RPMI8226 (cell line): ENCODE measurements at regions not wholly inside any gene's neighbourhood (a gene's known extent, or its start where the extent isn't known, plus 50 kb on each side); places are given as distances from the start of the nearest gene placed in this dataset.
A peak's percentile ranks its signal among the peaks of the same experiment; 100 is the strongest.
"Not testable (repeated sequence)": the region's sequence is repeated elsewhere in the genome, so short reads cannot be mapped to it uniquely, and the experiment has no call there.

Experiments used
- DNase-seq: peaks from one replicate; pipeline ENCODE4 v3.0.0-alpha.2; 2015

DNA sequence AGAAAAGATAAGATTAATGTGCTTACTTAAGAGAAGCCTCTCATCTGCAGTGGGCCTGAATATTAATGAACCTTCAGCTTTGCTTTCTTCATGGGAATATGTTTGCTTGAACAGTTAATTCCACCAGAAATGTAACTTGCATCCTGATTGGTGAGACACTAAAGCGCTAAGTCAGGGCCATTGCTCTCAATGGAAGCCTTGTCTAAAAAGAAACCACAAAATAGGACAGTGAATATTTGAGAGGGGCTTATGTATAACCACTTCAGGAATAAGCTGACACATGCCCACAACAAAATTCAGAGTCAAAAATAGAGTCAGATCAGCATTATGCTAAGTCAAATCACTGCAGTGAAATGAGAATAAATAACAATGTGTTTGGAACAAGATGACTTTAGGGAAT, 1125.8 kb downstream of the STIM2 start:
- no peak for DNase-seq

- no peak for DNase-seq
Observed at GRCh38 chr4:28001698-28002097, 1141.1 kb downstream of the STIM2 start.

GRCh38 chr4:28004520-28004919, 1143.9 kb downstream of the STIM2 start:
- DNase-seq, result no peak

DNA sequence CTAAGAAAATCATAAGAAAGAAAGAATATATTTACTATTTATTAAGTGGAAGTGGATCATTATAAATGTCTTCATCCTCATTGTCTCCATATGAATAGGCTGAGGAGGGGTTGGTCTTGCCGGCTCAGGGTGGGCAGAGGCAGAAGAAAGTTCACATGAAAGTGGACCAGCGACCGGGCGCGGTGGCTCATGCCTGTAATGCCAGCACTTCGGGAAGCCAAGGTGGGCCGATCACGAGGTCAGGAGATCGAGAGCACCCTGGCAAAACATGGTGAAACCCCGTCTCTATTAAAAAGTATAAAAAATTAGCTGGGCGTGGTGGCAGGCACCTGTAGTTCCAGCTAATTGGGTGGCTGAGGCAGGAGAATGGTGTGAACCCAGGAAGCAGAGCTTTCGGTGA, 1145.4 kb downstream of the STIM2 start:
- DNase-seq, result no peak

GRCh38 chr4:28007693-28008092, 1147.1 kb downstream of the STIM2 start:
- DNase-seq, result no peak

DNA sequence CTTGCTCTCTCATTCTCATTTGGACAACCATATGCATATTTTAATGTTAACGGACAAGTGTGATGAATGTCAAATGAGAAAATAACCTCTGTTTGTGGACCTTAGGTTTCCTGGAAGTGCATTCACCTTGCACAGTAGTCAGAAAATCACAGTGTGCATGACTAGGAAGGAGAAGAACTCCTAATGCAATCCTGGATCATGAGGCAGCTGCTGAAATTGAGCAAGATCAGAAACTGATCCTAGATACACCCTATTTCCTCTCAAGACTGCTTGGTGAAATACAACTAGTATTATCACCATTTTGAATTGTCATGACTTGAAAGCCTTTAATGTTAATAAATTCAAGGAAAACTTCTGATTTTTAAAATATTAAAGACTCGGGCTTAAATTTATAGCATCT, 1148.9 kb downstream of the STIM2 start:
- no peak for DNase-seq

- DNase-seq, result no peak
Observed at GRCh38 chr4:28010577-28011240, 1150.1 kb downstream of the STIM2 start.

GRCh38 chr4:28014469-28014868, 1153.8 kb downstream of the STIM2 start:
- DNase-seq, result no peak

- DNase-seq, result no peak
Observed at GRCh38 chr4:28015996-28016395, 1155.4 kb downstream of the STIM2 start.

- DNase-seq, result not testable (repeated sequence)
Observed at GRCh38 chr4:28038253-28038652, 1177.6 kb downstream of the STIM2 start.

- DNase-seq, result no peak
Observed at GRCh38 chr4:28062562-28062961, 1201.9 kb downstream of the STIM2 start.

- DNase-seq, result peak; percentile 6
Observed at GRCh38 chr4:28073860-28074555, 1213.4 kb downstream of the STIM2 start.

DNA sequence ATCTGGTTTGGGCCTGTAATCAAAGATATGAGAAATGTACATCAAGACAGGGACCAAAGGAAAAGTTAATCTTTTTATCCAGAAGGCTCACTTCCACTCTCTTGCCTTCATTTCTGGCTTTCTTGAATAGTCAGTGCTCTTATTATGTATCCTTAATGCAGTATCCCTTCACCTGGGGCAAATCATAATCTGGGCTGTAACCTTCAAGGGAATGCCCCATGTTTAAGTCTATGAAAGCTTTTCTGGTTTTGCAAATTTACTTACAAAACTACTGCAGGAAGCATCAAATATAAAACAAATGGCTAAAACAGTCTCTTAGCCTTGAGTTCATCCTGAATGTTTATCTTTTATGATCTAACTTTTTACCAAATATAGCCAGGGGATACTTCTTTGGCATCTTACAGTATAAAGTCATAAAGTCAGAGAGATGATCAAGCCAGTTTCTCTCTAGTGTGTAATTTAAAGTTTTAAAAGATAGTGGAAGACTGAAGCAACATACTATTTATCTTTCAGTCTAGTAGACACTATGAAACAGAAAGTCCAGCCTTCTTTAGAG, 1214.8 kb downstream of the STIM2 start:
- no peak for DNase-seq

DNA sequence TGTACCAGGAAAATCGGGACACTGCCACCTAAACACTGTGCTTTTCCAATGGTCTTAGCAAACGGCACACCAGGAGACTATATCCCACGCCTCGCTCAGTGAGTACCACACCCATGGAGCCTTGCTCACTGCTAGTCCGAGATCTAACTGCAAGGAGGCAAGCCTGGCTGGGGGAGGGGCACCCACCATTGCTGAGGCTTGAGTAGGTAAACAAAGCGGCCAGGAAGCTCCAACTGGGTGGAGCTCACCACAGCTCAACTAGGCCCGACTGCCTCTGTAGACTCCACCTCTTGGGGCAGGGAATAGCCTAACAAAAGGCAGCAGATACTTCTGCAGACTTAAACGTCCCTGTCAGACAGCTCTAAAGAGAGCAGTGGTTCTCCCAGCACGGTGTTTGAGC, 1216.6 kb downstream of the STIM2 start:
- DNase-seq, result not testable (repeated sequence)

- DNase-seq, result no peak
Observed at GRCh38 chr4:28082686-28083390, 1222.2 kb downstream of the STIM2 start.

- DNase-seq, result no peak
Observed at GRCh38 chr4:28092610-28093009, 1232.0 kb downstream of the STIM2 start.

DNA sequence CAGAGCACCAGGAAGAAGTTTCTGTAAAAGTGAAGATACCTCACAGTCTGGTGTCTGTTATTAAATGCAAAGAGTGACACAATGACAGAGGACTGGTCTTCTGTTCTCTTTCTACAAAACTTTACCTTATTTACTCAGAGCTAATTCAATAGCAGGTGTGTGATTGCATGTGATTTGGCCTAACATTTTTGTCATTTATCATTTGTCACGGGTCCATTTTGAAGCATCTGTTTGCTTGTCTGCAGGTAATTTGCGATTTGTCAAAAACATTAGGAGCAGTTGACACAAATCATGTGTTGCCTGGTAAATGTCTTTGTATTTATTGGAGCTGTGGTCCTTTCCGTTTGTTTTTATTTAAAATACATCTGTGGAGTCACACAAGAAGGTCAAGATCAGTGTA, 1232.4 kb downstream of the STIM2 start:
- DNase-seq, result no peak

GRCh38 chr4:28101583-28101982, 1240.9 kb downstream of the STIM2 start:
- no peak for DNase-seq

DNA sequence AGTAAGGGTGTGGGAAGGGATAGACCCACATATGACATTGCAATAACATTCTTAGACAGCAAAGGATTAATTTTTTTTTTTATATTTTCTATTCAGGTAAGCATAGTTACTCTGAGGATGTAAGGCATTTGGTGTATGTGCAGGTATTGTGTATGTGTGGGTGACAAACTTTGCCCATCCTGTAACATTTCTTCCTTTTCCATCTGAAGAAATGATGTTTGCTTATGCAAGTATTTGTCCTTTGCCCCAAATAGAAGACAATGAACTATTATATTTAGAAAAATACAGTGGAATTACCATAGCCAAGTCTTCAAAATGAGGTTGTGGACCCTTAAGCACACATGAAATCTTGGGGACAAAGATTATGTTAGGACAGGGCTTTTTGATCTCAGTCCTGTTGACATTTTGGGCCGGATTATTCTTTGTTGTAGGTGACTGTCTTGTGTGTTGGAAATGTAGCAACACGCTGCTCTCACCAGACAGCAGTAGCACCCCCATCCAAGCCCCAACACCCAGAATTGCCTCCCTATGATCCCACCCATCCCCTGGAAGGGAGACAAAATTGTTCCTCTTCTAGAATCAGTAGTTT, 1244.7 kb downstream of the STIM2 start:
- DNase-seq, result no peak

GRCh38 chr4:28106155-28106554, 1245.5 kb downstream of the STIM2 start:
- no peak for DNase-seq

GRCh38 chr4:28109801-28110200, 1249.2 kb downstream of the STIM2 start:
- no peak for DNase-seq

- not testable (repeated sequence) for DNase-seq
Observed at GRCh38 chr4:28112691-28113335, 1252.2 kb downstream of the STIM2 start.

GRCh38 chr4:28113586-28113985, 1252.9 kb downstream of the STIM2 start:
- DNase-seq, result not testable (repeated sequence)
